NCI-H1436 treated with DMSO at 0.1 percent for 48 hours (cell line): ENCODE measurements at regions not wholly inside any gene's neighbourhood (a gene's known extent, or its start where the extent isn't known, plus 50 kb on each side); places are given as distances from the start of the nearest gene placed in this dataset.

Experiments
- DNase-seq: peaks from one replicate; lab custom pipeline; 2025; lab: John Stamatoyannopoulos, UW

- no peak for DNase-seq
Observed at GRCh38 chr2:181114021-181114420, 133.6 kb downstream of the UBE2E3 start.

GRCh38 chr2:181116261-181116660 lies 135.9 kb downstream of the UBE2E3 start:
- DNase-seq = no peak

GRCh38 chr2:181117206-181117925 lies 137.0 kb downstream of the UBE2E3 start:
- DNase-seq = no peak

- no peak for DNase-seq
Observed at GRCh38 chr2:181120625-181121024, 140.2 kb downstream of the UBE2E3 start.

- DNase-seq = no peak
Observed at GRCh38 chr2:181121996-181122395, 141.6 kb downstream of the UBE2E3 start.

GRCh38 chr2:181122601-181123000 lies 142.2 kb downstream of the UBE2E3 start:
- DNase-seq = no peak

- DNase-seq = no peak
Observed at GRCh38 chr2:181123798-181124231, 143.4 kb downstream of the UBE2E3 start.

- DNase-seq = no peak
Observed at GRCh38 chr2:181124497-181124896, 144.1 kb downstream of the UBE2E3 start.

- DNase-seq = no peak
Observed at GRCh38 chr2:181125359-181125758, 145.0 kb downstream of the UBE2E3 start.

GRCh38 chr2:181126311-181126868 lies 146.0 kb downstream of the UBE2E3 start:
- DNase-seq = no peak

- DNase-seq = no peak
Observed at GRCh38 chr2:181128199-181128598, 147.8 kb downstream of the UBE2E3 start.

- no peak for DNase-seq
Observed at GRCh38 chr2:181129364-181130056, 149.1 kb downstream of the UBE2E3 start.

GRCh38 chr2:181130686-181131085 lies 150.3 kb downstream of the UBE2E3 start:
- DNase-seq = no peak

- DNase-seq = no peak
Observed at GRCh38 chr2:181131584-181131983, 151.2 kb downstream of the UBE2E3 start.

GRCh38 chr2:181138816-181139215 lies 158.4 kb downstream of the UBE2E3 start:
- no peak for DNase-seq

GRCh38 chr2:181139831-181140230 lies 159.4 kb downstream of the UBE2E3 start:
- DNase-seq = no peak

- DNase-seq = no peak
Observed at GRCh38 chr2:181140414-181140813, 160.0 kb downstream of the UBE2E3 start.

GRCh38 chr2:181140928-181141327 lies 160.5 kb downstream of the UBE2E3 start:
- no peak for DNase-seq

GRCh38 chr2:181141676-181142075 lies 161.3 kb downstream of the UBE2E3 start:
- no peak for DNase-seq

GRCh38 chr2:181142514-181142913 lies 162.1 kb downstream of the UBE2E3 start:
- DNase-seq = no peak

GRCh38 chr2:181143790-181144300 lies 163.4 kb downstream of the UBE2E3 start:
- DNase-seq = no peak

- DNase-seq = no peak
Observed at GRCh38 chr2:181145645-181146044, 165.2 kb downstream of the UBE2E3 start.

GRCh38 chr2:181146171-181146570 lies 165.8 kb downstream of the UBE2E3 start:
- DNase-seq = no peak
